ENCODE measurements at regions not wholly inside any gene's neighbourhood (a gene's known extent, or its start where the extent isn't known, plus 50 kb on each side); places are given as distances from the start of the nearest gene placed in this dataset.

GRCh38 chr13:56615572-56615971, 525.1 kb upstream of the PRR20A start:
- no peak for TF ChIP-seq CTCF (IDR thresholded peaks at IDR 0.05; ENCODE audit: poor library complexity, severe bottlenecking)
- peak; percentile 77 for TF ChIP-seq REST (IDR thresholded peaks at IDR 0.05; ENCODE audit: borderline replicate concordance)
- peak; percentile 99 for TF ChIP-seq EP300 (conservative IDR thresholded peaks at IDR 0.05; ENCODE audit: poor library complexity, severe bottlenecking)
- no peak for TF ChIP-seq MXI1 (conservative IDR thresholded peaks at IDR 0.05; ENCODE audit: poor library complexity, severe bottlenecking)
- TF ChIP-seq RAD21 (conservative IDR thresholded peaks at IDR 0.05), result no peak
- TF ChIP-seq EZH2 (IDR thresholded peaks at IDR 0.05; ENCODE audit: borderline replicate concordance, insufficient read depth, low read length, poor library complexity, severe bottlenecking), result no peak
- TF ChIP-seq SMC3 (conservative IDR thresholded peaks at IDR 0.05; ENCODE audit: poor library complexity), result no peak
